Adrenal gland (tissue), 9 donors: ENCODE measurements at regions not wholly inside any gene's neighbourhood (a gene's known extent, or its start where the extent isn't known, plus 50 kb on each side); places are given as distances from the start of the nearest gene placed in this dataset.

ENCODE experiments used
- DNase-seq, 7 donors: peaks; one replicate each; pipeline ENCODE4 v3.0.0-alpha.2; 2019 to 2020
- H3K27ac ChIP-seq, 5 donors: fragments of 200-600 bp; sonication (generic) in 4 of 5; 1 replicate in 3 of 5; 2 replicates in 2 of 5; pipeline versions ENCODE4 v1.5.1 to v1.8.0; 2016 to 2020; ENCODE audit warnings: mild to moderate bottlenecking in 1 of 5
- H3K27me3 ChIP-seq: fragments of 200-600 bp; 2 replicates; pipeline ENCODE4 v1.8.0; 2021
- H3K36me3 ChIP-seq, 2 donors: fragments of 200-600 bp; replicated peaks in 1 of 2; 1 replicate in 1 of 2; 2 replicates in 1 of 2; pipeline versions ENCODE4 v1.5.1 to v1.8.0; 2018 to 2022
- H3K4me1 ChIP-seq, 2 donors: fragments of 200-600 bp; replicated peaks in 1 of 2; 1 replicate in 1 of 2; 2 replicates in 1 of 2; pipeline versions ENCODE4 v1.5.1 to v1.8.0; 2018 to 2021
- H3K4me3 ChIP-seq, 4 donors: fragments of 200-600 bp; sonication (generic) in 3 of 4; one replicate each; pipeline ENCODE4 v1.5.1; 2016 to 2018
- H3K9me3 ChIP-seq, 3 donors: fragments of 200-600 bp; sonication (generic) in 1 of 3; replicated peaks in 1 of 3; 1 replicate in 2 of 3; 2 replicates in 1 of 3; pipeline versions ENCODE4 v1.5.1 to v1.8.0; 2016 to 2021
- POLR2A ChIP-seq, 2 donors: fragments of 450-650 bp; IDR thresholded peaks; one replicate each; pipeline ENCODE4 v1.6.1; 2017; ENCODE audit warnings: antibody characterized with exemption in 2 of 2, mild to moderate bottlenecking in 2 of 2, moderate library complexity in 1 of 2
- WGBS, 4 donors: extraction: QIAGEN DNeasy Blood & Tissue Kit in 2 of 4; methylation state at CpG; one replicate each; pipeline versions ENCODE4 v1.1.5 to v1.1.7; 2013 to 2017; 5-methylcytosine and 5-hydroxymethylcytosine counted together
- intact Hi-C, 2 donors: fragments of 100-400 bp; cut with DNase I; formaldehyde crosslinking; loops; one replicate each; pipeline versions ENCODE4 v1.14.1 to v1.15.0; 2022 to 2023
- TF ChIP-seq, protein P1 (sequence below), 6 experiments: fragments of 450-650 bp in 4 of 6; fragments of 200-600 bp in 2 of 6; sonication (generic) in 1 of 6; IDR thresholded peaks; 1 replicate in 5 of 6; 2 replicates in 1 of 6; pipeline versions ENCODE4 v1.5.1 to v1.8.0; 2016 to 2021; ENCODE audit warnings: antibody characterized with exemption in 6 of 6, mild to moderate bottlenecking in 2 of 6, moderate library complexity in 1 of 6
- donor health status: healthy with polysubstance abuse.
- donor health status: Bipolar disorder and iron deficiency.
- donor health status: DM: yes; HTN: yes; CAD: no.
- donor health status: DM: no; HTN: no; CAD: no.
- donor health status: DM: no; HTN: no; CAD: no.

DNA sequence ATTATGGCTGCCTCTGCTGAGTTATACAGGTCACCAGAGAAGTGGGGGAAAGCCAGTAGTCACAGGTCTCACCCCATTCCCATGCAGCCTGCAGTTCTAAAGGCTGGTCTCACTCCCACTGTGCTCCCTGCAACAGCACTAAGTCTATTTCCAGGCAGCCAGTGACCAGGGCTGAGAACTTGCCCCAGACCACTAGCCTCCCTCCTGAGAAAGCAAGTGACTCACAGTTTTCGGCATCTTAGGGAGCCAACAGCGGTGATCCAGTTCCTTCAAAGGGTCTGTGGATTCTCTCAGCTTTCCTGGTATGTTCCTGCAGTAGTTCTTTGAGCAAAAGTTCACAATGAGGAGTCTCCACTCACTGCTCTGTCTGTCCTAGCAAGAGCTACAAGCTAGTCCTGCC is 329.6 kb upstream of the MAP2 start:
- intact Hi-C loops, result no loop called here
- H3K36me3 ChIP-seq, result no peaks in the 10 kb centered on the region
- no peak overlapping the region for H3K4me3 ChIP-seq
- H3K9me3 ChIP-seq, result no peaks in the 10 kb centered on the region
- TF ChIP-seq POLR2A (IDR thresholded peaks at IDR 0.05), result no peak
- TF ChIP-seq, protein P1, sequence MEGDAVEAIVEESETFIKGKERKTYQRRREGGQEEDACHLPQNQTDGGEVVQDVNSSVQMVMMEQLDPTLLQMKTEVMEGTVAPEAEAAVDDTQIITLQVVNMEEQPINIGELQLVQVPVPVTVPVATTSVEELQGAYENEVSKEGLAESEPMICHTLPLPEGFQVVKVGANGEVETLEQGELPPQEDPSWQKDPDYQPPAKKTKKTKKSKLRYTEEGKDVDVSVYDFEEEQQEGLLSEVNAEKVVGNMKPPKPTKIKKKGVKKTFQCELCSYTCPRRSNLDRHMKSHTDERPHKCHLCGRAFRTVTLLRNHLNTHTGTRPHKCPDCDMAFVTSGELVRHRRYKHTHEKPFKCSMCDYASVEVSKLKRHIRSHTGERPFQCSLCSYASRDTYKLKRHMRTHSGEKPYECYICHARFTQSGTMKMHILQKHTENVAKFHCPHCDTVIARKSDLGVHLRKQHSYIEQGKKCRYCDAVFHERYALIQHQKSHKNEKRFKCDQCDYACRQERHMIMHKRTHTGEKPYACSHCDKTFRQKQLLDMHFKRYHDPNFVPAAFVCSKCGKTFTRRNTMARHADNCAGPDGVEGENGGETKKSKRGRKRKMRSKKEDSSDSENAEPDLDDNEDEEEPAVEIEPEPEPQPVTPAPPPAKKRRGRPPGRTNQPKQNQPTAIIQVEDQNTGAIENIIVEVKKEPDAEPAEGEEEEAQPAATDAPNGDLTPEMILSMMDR (IDR thresholded peaks at IDR 0.05), result no peak
- no peaks in the 10 kb centered on the region for H3K27me3 ChIP-seq
- no peak for DNase-seq
- WGBS, 4 donors, result 82 to 85% (median 84%) methylated on average over 2 of the region's 2 CpGs
- no peaks in the 10 kb centered on the region for H3K4me1 ChIP-seq
- no peak overlapping the region for H3K27ac ChIP-seq

DNA sequence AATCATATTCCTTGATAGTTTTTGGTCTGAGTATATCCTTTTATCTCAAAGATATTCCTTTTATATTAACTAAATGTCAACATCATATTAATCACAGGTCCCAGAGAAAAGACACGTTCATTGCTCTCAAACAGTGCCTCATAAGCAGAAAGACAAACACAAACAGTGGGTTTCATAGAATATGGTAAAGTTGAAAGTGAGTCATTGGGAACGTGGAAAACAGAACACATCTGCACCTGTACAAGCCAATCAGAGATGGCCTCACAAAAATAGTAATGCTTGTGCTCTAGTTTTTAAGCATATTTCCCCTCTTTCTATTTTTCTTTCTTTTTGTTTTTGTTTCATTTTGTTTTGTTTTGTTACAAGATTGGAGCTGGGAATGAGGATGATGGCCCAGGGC is 328.4 kb upstream of the MAP2 start:
- WGBS, 4 donors, result 30 to 63% (median 49%) methylated on average over 2 of the region's 2 CpGs
- intact Hi-C loops, result no loop called here
- Histone ChIP-seq H3K36me3 (no peaks in the 10 kb centered on the region), H3K9me3 (no peaks in the 10 kb centered on the region), H3K27me3 (no peaks in the 10 kb centered on the region), H3K27ac (no peak overlapping the region), H3K4me1 (no peaks in the 10 kb centered on the region), H3K4me3 (no peak overlapping the region)
- TF ChIP-seq, protein P1 (IDR thresholded peaks at IDR 0.05), result no peak
- no peak for TF ChIP-seq POLR2A (IDR thresholded peaks at IDR 0.05)
- DNase-seq, result no peak

DNA sequence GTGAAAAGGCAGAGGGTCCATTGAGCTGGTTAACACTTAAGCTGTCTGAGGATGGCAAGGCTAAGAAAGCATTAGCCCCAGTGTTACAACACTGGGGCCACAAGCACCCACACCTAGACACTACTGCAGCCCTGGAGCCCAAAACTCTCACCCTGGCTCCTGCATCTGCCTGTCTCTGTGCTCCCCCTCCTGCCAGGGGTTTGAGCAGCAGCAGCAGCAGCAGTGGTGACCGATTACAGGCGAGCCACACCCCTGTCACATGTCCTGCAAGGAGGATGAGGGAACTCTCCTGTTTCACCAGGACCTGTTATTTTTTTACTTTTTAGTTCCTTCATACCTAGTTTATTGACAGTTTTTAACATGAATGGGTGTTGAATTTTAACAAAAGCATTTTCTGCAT is 326.7 kb upstream of the MAP2 start:
- 51 to 72% (median 68%) methylated on average over 2 of the region's 2 CpGs for WGBS, 4 donors
- intact Hi-C loops, result no loop called here
- Histone ChIP-seq H3K4me3 (no peak overlapping the region), H3K9me3 (no peaks in the 10 kb centered on the region), H3K36me3 (no peaks in the 10 kb centered on the region), H3K4me1 (no peaks in the 10 kb centered on the region), H3K27me3 (no peaks in the 10 kb centered on the region), H3K27ac (no peak overlapping the region)
- no peak for DNase-seq
- TF ChIP-seq POLR2A (IDR thresholded peaks at IDR 0.05), result no peak
- TF ChIP-seq, protein P1 (IDR thresholded peaks at IDR 0.05), result no peak

DNA sequence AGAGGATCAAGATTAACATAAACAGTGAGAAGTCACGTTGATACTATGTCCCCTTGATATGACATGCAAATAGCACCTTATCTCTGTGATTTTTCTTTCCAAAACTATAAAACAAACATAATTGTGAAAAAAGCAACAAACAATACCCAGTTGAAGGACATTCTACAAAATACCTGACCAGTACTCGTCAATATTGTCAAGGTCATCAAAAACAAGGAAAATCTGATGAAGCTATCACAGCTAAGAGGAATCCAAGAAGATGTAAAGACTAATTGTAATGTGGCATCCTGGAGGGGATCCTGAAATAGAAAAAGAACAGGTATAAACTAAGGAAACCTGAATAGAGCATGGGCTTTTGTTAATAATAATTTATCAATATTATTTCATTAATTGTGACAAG is 321.5 kb upstream of the MAP2 start:
- 42 to 49% (median 42%) methylated on average over 2 of the region's 2 CpGs for WGBS, 4 donors

More for the DNA sequence above, 321.5 kb upstream of the MAP2 start:
- no peaks in the 10 kb centered on the region for H3K27me3 ChIP-seq
- no peak for DNase-seq
- no peaks in the 10 kb centered on the region for H3K9me3 ChIP-seq
- no peak for TF ChIP-seq POLR2A (IDR thresholded peaks at IDR 0.05)
- TF ChIP-seq, protein P1 (IDR thresholded peaks at IDR 0.05), result no peak
- no peak overlapping the region for H3K4me3 ChIP-seq
- no peak overlapping the region for H3K27ac ChIP-seq
- no peaks in the 10 kb centered on the region for H3K4me1 ChIP-seq
- no peaks in the 10 kb centered on the region for H3K36me3 ChIP-seq
- intact Hi-C loops, result no loop called here
